SJCRH30 (cell line): ENCODE measurements at regions not wholly inside any gene's neighbourhood (a gene's known extent, or its start where the extent isn't known, plus 50 kb on each side); places are given as distances from the start of the nearest gene placed in this dataset.
A peak's percentile ranks its signal among the peaks of the same experiment; 100 is the strongest.

ENCODE experiments used
- DNase-seq, 2 experiments: peaks; one replicate each; pipeline ENCODE4 v3.0.0-alpha.2; 2015 to 2020
- H3K27ac ChIP-seq: fragments of 250-450 bp; sonication (Bioruptor Pico); 2 replicates; pipeline ENCODE4 v1.5.1; 2020; ENCODE audit warnings: mild to moderate bottlenecking, moderate library complexity
- H3K27me3 ChIP-seq: fragments of 250-450 bp; sonication (Bioruptor Pico); 2 replicates; pipeline ENCODE4 v1.5.1; 2020; ENCODE audit warnings: mild to moderate bottlenecking, moderate library complexity
- H3K36me3 ChIP-seq: fragments of 250-450 bp; sonication (Bioruptor Pico); 2 replicates; pipeline ENCODE4 v1.5.1; 2020; ENCODE audit warnings: mild to moderate bottlenecking, moderate library complexity
- H3K4me1 ChIP-seq: fragments of 250-450 bp; sonication (Bioruptor Pico); 2 replicates; pipeline ENCODE4 v1.5.1; 2020; ENCODE audit warnings: mild to moderate bottlenecking, moderate library complexity
- H3K4me3 ChIP-seq: fragments of 250-450 bp; sonication (Bioruptor Pico); 2 replicates; pipeline ENCODE4 v1.5.1; 2020; ENCODE audit warnings: mild to moderate bottlenecking, moderate library complexity
- H3K9me3 ChIP-seq: fragments of 250-450 bp; sonication (Bioruptor Pico); replicated peaks from 2 replicates; pipeline ENCODE4 v1.5.1; 2020; ENCODE audit warnings: mild to moderate bottlenecking, moderate library complexity

DNA sequence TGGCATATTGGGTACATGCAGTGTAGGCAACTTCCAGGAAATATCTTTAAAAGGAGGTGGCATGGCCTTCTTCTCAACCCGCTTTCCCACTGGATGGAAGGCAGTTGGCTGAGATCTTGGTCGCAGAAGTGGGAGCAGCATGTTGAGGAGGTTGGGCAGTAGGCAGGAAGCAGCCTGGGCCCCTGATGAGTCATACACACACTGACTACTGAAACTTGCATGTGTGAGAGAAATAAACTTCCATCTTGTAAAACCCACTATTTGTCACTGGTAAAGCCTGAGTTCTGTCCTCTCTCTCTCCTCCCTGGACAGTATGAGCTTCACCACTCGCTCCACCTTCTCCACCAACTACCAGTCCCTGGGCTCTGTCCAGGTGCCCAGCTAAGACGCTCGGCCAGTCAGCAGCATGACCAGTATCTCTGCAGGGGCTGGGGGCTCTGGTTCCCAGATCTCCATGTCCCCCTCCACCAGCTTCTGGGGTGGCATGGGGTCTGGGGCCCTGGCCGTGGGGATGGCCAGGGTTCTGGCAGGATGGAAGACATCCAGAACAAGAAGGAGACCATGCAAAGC, 233.8 kb upstream of the SPRED2 start:
- Histone ChIP-seq H3K4me1 (no peaks in the 10 kb centered on the region; the same call in 1 of the 2 replicates), H3K27ac (no peak overlapping the region)

DNA sequence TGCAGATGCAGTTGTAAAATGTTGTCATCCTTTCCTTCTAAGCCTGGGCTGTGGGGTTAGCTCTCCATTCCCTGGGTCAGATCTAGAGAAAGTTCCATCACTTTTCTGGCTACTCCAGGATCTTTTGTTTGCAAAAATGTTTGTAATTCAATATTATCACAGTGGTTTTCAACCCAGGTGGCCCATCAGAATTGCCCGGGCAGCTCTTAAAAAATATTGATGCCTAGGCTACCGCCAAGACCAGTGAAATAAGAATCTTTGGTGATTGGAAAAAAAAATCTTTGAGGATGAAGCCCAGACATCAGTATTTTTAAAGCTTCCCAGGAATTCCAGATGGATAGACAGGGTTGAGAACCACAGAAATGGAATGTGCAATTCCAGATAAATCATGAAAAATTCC, 232.5 kb upstream of the SPRED2 start:
- Histone ChIP-seq H3K9me3 (no peaks in the 10 kb centered on the region), H3K4me1 (no peaks in the 10 kb centered on the region; the same call in 1 of the 2 replicates), H3K27me3 (no peaks in the 10 kb centered on the region), H3K27ac (no peak overlapping the region), H3K36me3 (no peaks in the 10 kb centered on the region), H3K4me3 (no peak overlapping the region)
- DNase-seq = no peak

More for the DNA sequence above, 233.8 kb upstream of the SPRED2 start:
- Histone ChIP-seq H3K4me3 (no peak overlapping the region), H3K9me3 (no peaks in the 10 kb centered on the region), H3K27me3 (no peaks in the 10 kb centered on the region), H3K36me3 (no peaks in the 10 kb centered on the region)
- no peak for DNase-seq

DNA sequence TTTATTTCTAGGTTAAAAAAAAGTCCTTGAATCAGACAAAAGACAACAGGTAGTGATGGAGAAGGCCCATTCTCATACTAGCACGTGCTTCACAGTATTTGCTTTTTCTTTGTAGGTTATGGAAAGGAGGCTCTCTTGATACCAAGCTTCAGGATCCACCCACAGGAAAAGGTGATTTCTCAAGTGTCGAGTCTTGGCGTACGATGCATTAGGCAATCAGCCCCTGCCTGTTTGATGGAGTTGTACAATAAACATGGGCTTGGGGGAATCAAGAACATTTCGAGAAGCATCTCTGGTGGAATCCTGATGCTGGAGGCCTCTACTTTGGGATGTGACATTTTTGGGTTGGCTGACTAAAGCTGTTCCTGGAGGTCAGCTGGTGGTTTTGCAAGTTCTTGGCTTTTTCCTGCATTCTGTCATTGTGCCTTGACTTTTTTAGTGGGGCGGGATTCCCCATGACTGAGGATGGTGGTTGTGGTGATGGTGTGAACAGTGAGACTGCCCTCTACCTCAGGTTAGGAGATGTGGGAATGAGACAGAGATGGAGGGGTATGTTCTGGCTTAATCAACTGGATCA, 231.5 kb upstream of the SPRED2 start:
- no peaks in the 10 kb centered on the region; the same call in 1 of the 2 replicates for H3K4me1 ChIP-seq
- no peak overlapping the region for H3K4me3 ChIP-seq
- no peaks in the 10 kb centered on the region for H3K9me3 ChIP-seq
- no peak overlapping the region for H3K27ac ChIP-seq
- DNase-seq = no peak
- no peaks in the 10 kb centered on the region for H3K27me3 ChIP-seq
- H3K36me3 ChIP-seq = no peaks in the 10 kb centered on the region

DNA sequence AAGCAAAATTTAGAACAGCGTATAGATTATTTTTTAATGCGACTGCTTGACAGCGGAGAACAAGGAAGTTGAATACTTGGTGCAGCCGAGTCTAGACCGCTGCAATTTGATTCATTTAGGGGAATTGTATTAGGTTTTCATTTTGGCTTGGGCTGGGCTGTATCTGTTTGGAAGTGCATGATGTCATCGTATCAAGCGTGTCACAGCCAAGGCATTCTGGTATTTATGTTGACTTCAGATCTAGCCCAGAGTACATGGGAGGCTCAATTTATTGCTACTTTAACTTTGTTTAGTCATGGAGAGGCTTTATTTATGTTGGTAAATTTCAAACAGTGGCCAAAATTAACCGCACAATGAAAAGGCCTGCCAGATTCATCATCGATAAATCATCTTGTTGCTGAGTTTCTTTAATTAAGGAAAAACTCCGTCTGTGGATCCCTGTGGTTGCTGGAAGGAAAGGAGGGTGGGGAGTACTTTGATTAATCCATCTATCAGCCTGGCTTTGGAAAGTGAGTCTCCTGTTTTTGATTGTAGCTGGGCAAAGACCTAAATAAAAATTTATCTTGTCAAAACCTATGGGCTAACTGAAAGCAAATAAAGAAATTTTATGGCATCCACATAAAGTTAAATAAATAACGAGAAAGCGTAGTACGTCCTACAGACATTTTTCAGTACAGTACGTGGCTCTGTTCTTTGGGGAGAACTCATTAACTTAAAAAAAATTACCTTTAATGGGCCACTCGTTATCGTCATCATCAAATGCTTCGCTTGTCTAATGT, 230.4 kb upstream of the SPRED2 start:
- H3K4me3 ChIP-seq = no peak overlapping the region
- no peaks in the 10 kb centered on the region; the same call in 1 of the 2 replicates for H3K4me1 ChIP-seq
- no peak for DNase-seq
- no peaks in the 10 kb centered on the region for H3K27me3 ChIP-seq
- H3K27ac ChIP-seq = no peak overlapping the region
- no peaks in the 10 kb centered on the region for H3K9me3 ChIP-seq
- H3K36me3 ChIP-seq = no peaks in the 10 kb centered on the region

DNA sequence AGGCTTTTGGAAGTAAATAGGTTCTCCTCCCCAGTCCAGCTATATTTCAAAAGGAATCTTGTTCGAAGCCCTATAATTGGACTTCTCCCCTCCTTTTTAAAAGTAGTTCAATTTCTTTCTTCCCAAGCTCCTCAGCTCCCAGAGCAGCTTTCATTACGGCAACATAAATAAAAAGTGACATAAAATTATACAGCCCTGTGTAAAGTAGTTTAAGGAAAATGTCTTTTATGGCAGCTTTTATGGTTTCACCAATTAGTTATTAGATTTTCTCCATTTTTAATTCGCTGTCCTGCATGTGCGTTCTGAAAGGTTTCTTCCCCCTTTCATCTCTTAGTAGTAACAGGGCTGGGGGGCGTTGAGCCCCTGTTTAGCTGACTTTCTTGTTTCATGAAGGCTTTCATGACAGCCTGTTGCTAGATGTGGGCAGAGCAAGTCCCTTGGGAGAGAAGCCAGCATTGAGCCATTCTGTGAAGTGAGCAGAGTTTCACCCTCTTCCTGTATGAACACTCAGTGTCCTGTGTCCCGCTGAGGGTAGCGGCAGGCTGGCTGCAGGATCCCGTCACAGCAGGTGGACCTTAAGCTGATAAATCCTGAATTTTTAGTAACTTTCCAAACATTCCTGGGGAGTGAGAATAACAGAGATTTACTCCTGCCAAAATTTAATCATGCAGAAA, 229.7 kb upstream of the SPRED2 start:
- Histone ChIP-seq H3K27me3 (no peaks in the 10 kb centered on the region), H3K4me1 (no peaks in the 10 kb centered on the region; the same call in 1 of the 2 replicates), H3K9me3 (no peaks in the 10 kb centered on the region), H3K27ac (no peak overlapping the region), H3K36me3 (no peaks in the 10 kb centered on the region), H3K4me3 (no peak overlapping the region)
- peak in 1 of 2 experiments; percentile 14 for DNase-seq

DNA sequence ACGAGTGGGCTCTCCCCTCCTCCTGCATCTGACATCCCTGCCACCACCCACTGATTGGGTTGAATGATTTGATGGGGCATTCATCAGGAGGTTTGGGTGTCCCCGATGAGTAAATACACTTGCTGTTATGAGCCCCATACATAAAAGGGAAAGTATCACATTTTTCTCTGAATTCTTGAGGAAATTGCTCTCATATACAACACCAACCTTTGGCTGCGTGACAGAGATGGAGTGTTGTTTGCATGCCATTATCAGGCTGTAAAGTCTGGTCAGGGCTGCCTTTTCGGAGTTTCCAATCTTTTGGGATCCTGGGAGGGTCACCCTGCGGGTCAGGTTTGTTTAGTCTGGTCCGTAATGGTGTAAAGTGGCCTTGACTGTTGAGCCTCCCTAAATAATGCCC, 227.9 kb upstream of the SPRED2 start:
- DNase-seq = no peak
- Histone ChIP-seq H3K9me3 (no peaks in the 10 kb centered on the region), H3K4me1 (no peaks in the 10 kb centered on the region; the same call in 1 of the 2 replicates), H3K36me3 (no peaks in the 10 kb centered on the region), H3K4me3 (no peak overlapping the region), H3K27me3 (no peaks in the 10 kb centered on the region), H3K27ac (no peak overlapping the region)

DNA sequence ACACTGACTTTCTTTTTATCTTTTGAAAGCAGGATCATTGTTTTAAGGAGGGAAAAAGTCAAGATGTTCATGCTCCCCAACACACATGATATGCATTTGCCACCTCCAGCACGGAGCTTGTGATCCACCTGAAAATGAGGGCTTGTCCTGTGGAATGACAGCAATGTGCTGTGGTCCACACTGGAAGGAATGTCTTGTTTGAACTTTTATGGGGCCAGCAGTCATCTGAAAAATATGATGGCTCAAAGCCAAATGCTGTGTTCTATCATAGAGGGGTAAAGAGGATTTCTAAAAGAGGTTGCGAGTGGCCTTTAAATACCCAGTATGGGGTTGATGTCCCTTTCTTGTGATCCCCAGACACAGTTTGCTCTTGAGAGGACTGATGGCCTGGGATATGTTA, 226.5 kb upstream of the SPRED2 start:
- H3K27me3 ChIP-seq = no peaks in the 10 kb centered on the region
- no peak overlapping the region for H3K4me3 ChIP-seq
- H3K36me3 ChIP-seq = no peaks in the 10 kb centered on the region
- H3K27ac ChIP-seq = no peak overlapping the region
- DNase-seq = no peak
- no peaks in the 10 kb centered on the region; the same call in 1 of the 2 replicates for H3K4me1 ChIP-seq
- no peaks in the 10 kb centered on the region for H3K9me3 ChIP-seq

DNA sequence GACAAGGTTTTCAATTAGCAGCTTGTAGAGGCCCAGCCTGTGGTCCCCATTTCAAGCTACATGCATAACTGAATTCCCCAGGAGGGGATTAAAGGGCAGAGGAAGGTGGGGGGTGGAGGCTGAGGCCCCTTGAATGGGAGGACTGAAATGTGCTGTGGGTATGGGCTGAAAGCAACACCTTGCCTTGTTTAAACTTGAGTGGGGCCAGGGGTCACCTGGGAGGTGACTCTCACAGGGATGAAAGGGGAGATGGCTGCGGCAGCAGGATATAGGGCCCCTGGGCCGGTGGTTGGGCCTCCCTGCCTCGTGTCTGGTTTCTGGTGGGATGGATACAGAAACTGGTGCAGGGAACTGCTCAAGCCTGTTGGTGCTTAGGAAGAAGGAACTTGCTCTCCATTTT, 225.9 kb upstream of the SPRED2 start:
- Histone ChIP-seq H3K4me3 (no peak overlapping the region), H3K27me3 (no peaks in the 10 kb centered on the region), H3K36me3 (no peaks in the 10 kb centered on the region), H3K9me3 (no peaks in the 10 kb centered on the region), H3K27ac (no peak overlapping the region), H3K4me1 (no peaks in the 10 kb centered on the region; the same call in 1 of the 2 replicates)
- DNase-seq = no peak

DNA sequence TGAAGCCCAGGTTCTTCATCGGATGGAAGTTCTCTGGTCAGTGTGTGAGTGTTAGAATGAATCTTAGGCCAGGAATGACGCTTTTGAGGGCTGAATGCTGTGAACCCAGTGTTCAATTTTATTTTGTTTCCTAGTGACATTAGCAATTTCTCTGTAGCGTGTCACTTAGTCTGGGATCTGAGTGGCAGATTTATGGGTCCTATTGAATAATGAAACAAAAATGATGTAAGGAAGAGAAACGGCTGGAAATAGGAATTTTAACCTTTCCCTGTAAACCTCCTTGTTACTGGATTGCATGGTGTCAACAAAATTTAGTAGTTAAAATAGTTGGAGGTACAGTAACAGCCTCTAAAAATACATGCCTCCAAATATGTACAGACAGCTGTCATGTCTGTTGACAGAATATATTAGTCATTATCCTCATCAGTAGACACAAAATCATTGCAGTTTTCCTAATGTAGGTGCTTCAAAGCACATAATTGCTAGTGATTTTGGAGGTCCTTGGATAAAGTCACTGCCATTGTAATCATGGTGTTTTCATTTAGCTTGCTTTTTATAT, 223.8 kb upstream of the SPRED2 start:
- Histone ChIP-seq H3K4me3 (no peak overlapping the region), H3K4me1 (no peaks in the 10 kb centered on the region), H3K27me3 (no peaks in the 10 kb centered on the region), H3K27ac (no peak overlapping the region), H3K36me3 (no peaks in the 10 kb centered on the region), H3K9me3 (no peaks in the 10 kb centered on the region)
- DNase-seq = no peak

DNA sequence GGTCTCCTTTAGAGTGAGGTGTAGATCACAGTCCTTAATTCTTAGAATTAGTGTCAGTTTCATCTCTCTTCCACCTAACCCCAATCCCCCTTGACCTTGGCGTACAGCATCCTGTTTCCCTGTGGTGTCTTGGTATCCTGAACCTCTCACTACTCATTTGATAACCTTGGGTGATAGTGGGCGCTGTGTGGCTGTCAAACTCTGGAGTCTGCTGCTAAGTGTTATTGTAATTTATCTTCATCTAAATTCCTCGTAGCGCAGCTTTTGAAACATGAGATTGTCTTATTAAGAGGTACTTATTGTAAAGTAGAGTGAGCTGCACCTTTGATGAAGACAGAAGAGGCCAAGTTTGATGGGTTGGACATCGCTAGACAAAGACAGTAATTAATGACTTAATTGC, 222.6 kb upstream of the SPRED2 start:
- Histone ChIP-seq H3K36me3 (no peaks in the 10 kb centered on the region), H3K4me1 (no peaks in the 10 kb centered on the region), H3K9me3 (no peaks in the 10 kb centered on the region), H3K27me3 (no peaks in the 10 kb centered on the region), H3K4me3 (no peak overlapping the region), H3K27ac (no peak overlapping the region)
- DNase-seq = no peak

DNA sequence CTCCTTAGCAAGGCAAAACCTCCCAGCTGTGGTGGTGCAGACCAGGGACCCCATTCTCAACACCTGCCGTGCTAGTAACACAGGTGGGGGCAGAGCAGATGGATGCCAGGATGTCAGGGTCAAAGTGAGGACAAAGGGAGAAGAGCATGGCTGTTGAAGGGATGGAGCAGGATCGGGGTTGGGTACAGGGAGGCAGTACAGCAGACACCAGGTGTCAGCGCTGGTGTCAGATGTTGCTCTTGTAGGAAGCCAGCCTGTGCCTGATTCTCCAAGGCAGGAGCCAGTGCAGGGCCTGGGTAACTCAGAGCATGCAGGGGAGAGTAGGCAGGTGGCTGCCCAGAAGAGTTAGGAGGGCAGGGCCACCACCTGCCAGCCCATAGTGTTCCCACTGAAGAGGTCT, 222.1 kb upstream of the SPRED2 start:
- Histone ChIP-seq H3K4me1 (no peaks in the 10 kb centered on the region), H3K4me3 (no peak overlapping the region), H3K9me3 (no peaks in the 10 kb centered on the region), H3K27me3 (no peaks in the 10 kb centered on the region), H3K27ac (no peak overlapping the region), H3K36me3 (no peaks in the 10 kb centered on the region)
- DNase-seq = no peak

DNA sequence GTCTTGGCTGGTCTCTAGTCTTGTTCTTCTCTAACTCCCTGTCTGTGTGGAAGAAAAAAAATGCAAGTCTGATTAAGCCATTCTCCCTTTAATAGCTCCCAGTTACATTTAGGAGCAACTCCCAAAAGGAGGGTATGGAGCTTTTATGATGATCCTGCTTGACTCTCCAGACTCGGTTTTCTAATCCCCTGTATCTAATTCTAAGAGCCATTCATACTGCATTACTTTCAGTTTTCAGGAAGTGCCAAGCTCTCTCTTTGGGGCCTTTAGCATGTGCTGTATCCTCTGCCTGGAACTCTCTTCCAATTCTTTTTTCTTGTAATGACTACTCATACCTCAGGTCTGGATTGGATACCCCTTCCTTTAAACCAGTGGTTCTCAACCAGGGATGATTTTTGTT, 219.7 kb upstream of the SPRED2 start:
- no peak for DNase-seq
- Histone ChIP-seq H3K27ac (no peak overlapping the region), H3K36me3 (no peaks in the 10 kb centered on the region), H3K4me3 (no peak overlapping the region), H3K4me1 (no peaks in the 10 kb centered on the region), H3K9me3 (no peaks in the 10 kb centered on the region), H3K27me3 (no peaks in the 10 kb centered on the region)

DNA sequence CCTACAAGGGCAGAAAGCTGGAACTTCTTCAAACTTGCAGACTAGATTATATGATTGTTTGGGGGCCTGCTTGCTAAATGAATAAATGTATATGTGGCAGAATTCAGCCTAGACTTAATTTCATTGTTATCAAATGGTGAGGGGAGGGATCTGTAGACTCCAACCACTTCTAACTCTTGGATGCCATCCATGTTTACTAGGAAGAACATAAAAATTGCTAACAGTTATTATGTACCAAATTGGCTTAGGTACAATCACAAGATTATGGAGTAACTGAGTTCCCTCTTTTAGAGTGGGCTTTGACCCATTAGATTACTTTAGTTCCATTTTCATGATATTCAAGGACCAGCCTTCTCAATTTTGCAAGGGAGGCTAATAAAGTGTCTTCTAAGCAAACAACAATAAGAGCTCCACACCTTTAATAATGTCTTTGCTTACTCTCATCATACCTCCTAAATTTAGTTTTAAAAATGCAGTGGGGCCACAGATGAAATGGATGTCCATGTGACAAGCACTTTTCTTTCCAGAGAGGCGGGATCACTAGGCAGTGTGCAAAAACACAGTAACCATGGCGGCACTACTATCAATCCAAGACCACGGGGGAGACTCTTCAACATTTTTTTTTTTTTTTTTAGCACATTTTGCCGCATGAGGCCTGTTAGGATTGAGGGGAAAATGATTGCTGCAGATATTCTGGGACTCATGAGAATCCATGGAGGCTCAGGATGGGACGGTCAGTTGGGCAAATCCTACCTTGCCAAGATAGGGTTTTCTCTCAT, 217.6 kb upstream of the SPRED2 start:
- no peaks in the 10 kb centered on the region for H3K4me1 ChIP-seq
- no peak overlapping the region for H3K27ac ChIP-seq
- H3K36me3 ChIP-seq = no peaks in the 10 kb centered on the region
- no peak overlapping the region for H3K4me3 ChIP-seq
- no peaks in the 10 kb centered on the region for H3K9me3 ChIP-seq
- no peak for DNase-seq
- no peaks in the 10 kb centered on the region for H3K27me3 ChIP-seq

DNA sequence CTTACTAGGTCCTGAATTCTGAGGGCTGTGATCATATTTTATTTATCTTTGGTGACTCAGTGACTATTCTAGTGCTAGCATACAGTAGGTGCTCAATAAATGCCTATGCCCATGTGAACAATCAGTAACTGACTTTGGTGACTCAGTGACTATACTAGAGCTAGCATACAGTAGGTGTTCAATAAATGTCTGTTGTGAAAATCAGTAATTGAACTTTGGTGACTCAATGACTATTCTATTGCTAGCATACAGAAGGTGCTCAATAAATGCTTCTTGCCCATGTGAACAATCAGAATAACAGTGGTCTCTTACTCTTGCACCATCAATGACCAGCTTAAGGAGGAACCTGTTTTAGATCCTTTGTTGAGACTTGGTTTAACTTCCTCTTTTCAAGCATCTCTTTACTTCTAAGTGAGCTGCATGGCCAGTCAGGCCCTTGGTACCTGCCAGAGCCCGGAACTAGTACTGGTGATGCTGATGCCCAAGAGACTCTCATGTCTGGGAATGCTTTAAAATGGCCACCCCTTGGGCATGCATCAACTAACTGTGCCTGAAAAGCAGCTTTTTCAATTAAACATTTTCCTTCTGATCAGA, 214.9 kb upstream of the SPRED2 start:
- no peaks in the 10 kb centered on the region for H3K4me1 ChIP-seq
- no peaks in the 10 kb centered on the region for H3K9me3 ChIP-seq
- H3K36me3 ChIP-seq = no peaks in the 10 kb centered on the region
- no peaks in the 10 kb centered on the region for H3K27me3 ChIP-seq
- no peak overlapping the region for H3K4me3 ChIP-seq
- no peak overlapping the region for H3K27ac ChIP-seq
- DNase-seq = no peak
